ENCODE measurements at regions not wholly inside any gene's neighbourhood (a gene's known extent, or its start where the extent isn't known, plus 50 kb on each side); places are given as distances from the start of the nearest gene placed in this dataset.

- ChIA-PET CTCF (interaction anchor here (1.2 kb wide), 1 partner anchor 9 kb away, joined by 4 read pairs; no protein-coding TSS in a partner anchor), POLR2A (no interaction called here)
- no peaks in the 10 kb centered on the region for H3K27me3 ChIP-seq (ENCODE audit: control insufficient read depth, insufficient read depth, low read length)
- no peak overlapping the region for H3K4me3 ChIP-seq (ENCODE audit: low read depth, low read length)
- no peak for DNase-seq (ENCODE audit: low read depth)
- no peak for TF ChIP-seq CTCF (IDR thresholded peaks at IDR 0.05; ENCODE audit: insufficient read depth, low read depth, low read length)
- no peaks in the 10 kb centered on the region for H3K36me3 ChIP-seq (ENCODE audit: control insufficient read depth, insufficient read depth, low read length)
These were observed 171.2 kb downstream of the KCNE4 start for GRCh38 chr2:223223156-223223555.

- no peak overlapping the region for H3K4me3 ChIP-seq (ENCODE audit: low read depth, low read length)
- DNase-seq (ENCODE audit: low read depth) = no peak
- no peak for TF ChIP-seq CTCF (IDR thresholded peaks at IDR 0.05; ENCODE audit: insufficient read depth, low read depth, low read length)
- no peaks in the 10 kb centered on the region for H3K27me3 ChIP-seq (ENCODE audit: control insufficient read depth, insufficient read depth, low read length)
- no peaks in the 10 kb centered on the region for H3K36me3 ChIP-seq (ENCODE audit: control insufficient read depth, insufficient read depth, low read length)
- POLR2A ChIA-PET = no interaction called here
- CTCF ChIA-PET = no interaction called here
These were observed 173.3 kb downstream of the KCNE4 start for GRCh38 chr2:223225266-223225665.

GRCh38 chr2:223226264-223226663 lies 174.3 kb downstream of the KCNE4 start:
- no peak for DNase-seq (ENCODE audit: low read depth)
- CTCF ChIA-PET = no interaction called here
- TF ChIP-seq CTCF (IDR thresholded peaks at IDR 0.05; ENCODE audit: insufficient read depth, low read depth, low read length) = no peak
- H3K36me3 ChIP-seq (ENCODE audit: control insufficient read depth, insufficient read depth, low read length) = no peaks in the 10 kb centered on the region
- no peak overlapping the region for H3K4me3 ChIP-seq (ENCODE audit: low read depth, low read length)
- POLR2A ChIA-PET = no interaction called here
- H3K27me3 ChIP-seq (ENCODE audit: control insufficient read depth, insufficient read depth, low read length) = no peaks in the 10 kb centered on the region

GRCh38 chr2:223227338-223227737 lies 175.3 kb downstream of the KCNE4 start:
- H3K4me3 ChIP-seq (ENCODE audit: low read depth, low read length) = no peak overlapping the region
- no peak for TF ChIP-seq CTCF (IDR thresholded peaks at IDR 0.05; ENCODE audit: insufficient read depth, low read depth, low read length)
- ChIA-PET CTCF (interaction anchor here (0.6 kb wide), 1 partner anchor 619 kb away, joined by 5 read pairs; no protein-coding TSS in a partner anchor), POLR2A (no interaction called here)
- H3K36me3 ChIP-seq (ENCODE audit: control insufficient read depth, insufficient read depth, low read length) = no peaks in the 10 kb centered on the region
- no peak for DNase-seq (ENCODE audit: low read depth)
- H3K27me3 ChIP-seq (ENCODE audit: control insufficient read depth, insufficient read depth, low read length) = no peaks in the 10 kb centered on the region

- Histone ChIP-seq H3K27me3 (ENCODE audit: control insufficient read depth, insufficient read depth, low read length) (no peaks in the 10 kb centered on the region), H3K36me3 (ENCODE audit: control insufficient read depth, insufficient read depth, low read length) (no peaks in the 10 kb centered on the region), H3K4me3 (ENCODE audit: low read depth, low read length) (no peak overlapping the region)
- DNase-seq (ENCODE audit: low read depth) = no peak
- ChIA-PET CTCF (interaction anchor here (1.2 kb wide), 1 partner anchor 12 kb away, joined by 3 read pairs; no protein-coding TSS in a partner anchor), POLR2A (no interaction called here)
- no peak for TF ChIP-seq CTCF (IDR thresholded peaks at IDR 0.05; ENCODE audit: insufficient read depth, low read depth, low read length)
These were observed 176.9 kb downstream of the KCNE4 start for GRCh38 chr2:223228871-223229270.
